GM19328 (cell line): ENCODE measurements at regions not wholly inside any gene's neighbourhood (a gene's known extent, or its start where the extent isn't known, plus 50 kb on each side); places are given as distances from the start of the nearest gene placed in this dataset.

Experiments
- ATAC-seq: cut with Tn5 transposase; IDR thresholded peaks from one replicate; pipeline ENCODE4 v1.9.1; 2021; ENCODE audit warnings: mild to moderate bottlenecking, moderate library complexity; ENCODE audit not compliant: unreplicated experiment

- no peak for ATAC-seq
These were observed 224.2 kb downstream of the MINAR1 start for GRCh38 chr15:79656151-79657000.

GRCh38 chr15:79657722-79658121 lies 225.6 kb downstream of the MINAR1 start:
- no peak for ATAC-seq

- no peak for ATAC-seq
These were observed 227.6 kb downstream of the MINAR1 start for GRCh38 chr15:79659691-79660090.

- ATAC-seq: no peak
These were observed 229.3 kb downstream of the MINAR1 start for GRCh38 chr15:79661411-79661810.

GRCh38 chr15:79673416-79674123 lies 223.2 kb downstream of the MTHFS start:
- no peak for ATAC-seq

- no peak for ATAC-seq
These were observed 222.7 kb downstream of the MTHFS start for GRCh38 chr15:79674124-79674465.

- ATAC-seq: no peak
These were observed 220.8 kb downstream of the MTHFS start for GRCh38 chr15:79675982-79676381.

GRCh38 chr15:79676621-79677020 lies 220.2 kb downstream of the MTHFS start:
- no peak for ATAC-seq

- no peak for ATAC-seq
These were observed 219.6 kb downstream of the MTHFS start for GRCh38 chr15:79677241-79677640.

GRCh38 chr15:79678032-79678701 lies 218.6 kb downstream of the MTHFS start:
- no peak for ATAC-seq

- ATAC-seq: no peak
These were observed 216.1 kb downstream of the MTHFS start for GRCh38 chr15:79680720-79681119.

GRCh38 chr15:79682285-79682684 lies 214.5 kb downstream of the MTHFS start:
- no peak for ATAC-seq

- ATAC-seq: no peak
These were observed 213.9 kb downstream of the MTHFS start for GRCh38 chr15:79682851-79683288.

- no peak for ATAC-seq
These were observed 207.8 kb downstream of the MTHFS start for GRCh38 chr15:79689030-79689429.

GRCh38 chr15:79700951-79701480 lies 195.8 kb downstream of the MTHFS start:
- no peak for ATAC-seq

- ATAC-seq: no peak
These were observed 194.2 kb downstream of the MTHFS start for GRCh38 chr15:79702621-79703020.

- no peak for ATAC-seq
These were observed 175.6 kb downstream of the MTHFS start for GRCh38 chr15:79721256-79721655.

- ATAC-seq: no peak
These were observed 172.5 kb downstream of the MTHFS start for GRCh38 chr15:79724312-79724711.

GRCh38 chr15:79724804-79725203 lies 172.0 kb downstream of the MTHFS start:
- ATAC-seq: no peak

- no peak for ATAC-seq
These were observed 167.9 kb downstream of the MTHFS start for GRCh38 chr15:79728867-79729266.

- no peak for ATAC-seq
These were observed 160.3 kb downstream of the MTHFS start for GRCh38 chr15:79736435-79737000.
